ENCODE measurements at regions not wholly inside any gene's neighbourhood (a gene's known extent, or its start where the extent isn't known, plus 50 kb on each side); places are given as distances from the start of the nearest gene placed in this dataset.
"Not testable (repeated sequence)": the region's sequence is repeated elsewhere in the genome, so short reads cannot be mapped to it uniquely, and the experiment has no call there.

DNA sequence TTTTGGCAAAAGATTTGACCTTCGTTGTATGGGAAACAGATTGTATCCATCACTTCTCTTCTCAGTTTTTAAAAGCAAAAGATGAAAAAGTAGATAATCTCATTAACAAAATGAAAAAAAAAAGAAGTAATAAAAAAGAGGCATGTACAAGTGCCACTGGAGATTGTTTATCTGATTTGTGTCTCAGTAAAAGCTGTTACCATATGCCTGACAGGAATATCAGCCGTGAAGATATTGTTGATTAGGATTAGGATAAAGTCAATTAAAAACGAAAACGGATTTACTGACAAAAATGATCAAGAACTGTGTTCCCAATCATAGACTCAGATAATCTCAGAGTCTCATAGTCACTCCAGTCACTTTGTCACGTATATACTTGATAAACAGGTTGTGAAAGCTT, 842.1 kb upstream of the SLC10A2 start:
- Histone ChIP-seq H3K4me3 (no peak overlapping the region), H3K27ac (no peak overlapping the region)

GRCh38 chr13:103903790-103904189, 837.6 kb upstream of the SLC10A2 start:
- Histone ChIP-seq H3K27ac (no peak overlapping the region), H3K4me3 (no peak overlapping the region)

DNA sequence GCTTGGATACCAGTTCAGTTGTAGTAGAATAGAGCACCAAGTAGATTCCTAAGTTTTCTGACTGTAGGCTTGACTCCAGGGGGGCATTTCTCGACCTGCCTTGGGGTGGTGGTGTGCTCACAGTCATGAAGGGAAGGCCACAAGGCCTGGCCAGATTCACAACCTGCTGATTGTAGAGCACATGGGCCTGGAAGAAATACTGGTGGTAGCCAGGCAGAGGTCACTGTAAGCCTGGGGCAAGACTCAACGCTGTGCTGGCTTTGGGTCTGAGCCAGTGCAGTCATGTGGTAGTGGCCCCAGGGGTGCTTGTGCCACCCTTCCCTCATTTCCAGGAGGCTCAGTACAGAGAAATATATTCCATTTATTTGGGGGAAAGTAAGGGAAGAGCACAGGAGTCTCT, 832.3 kb upstream of the SLC10A2 start:
- no peak overlapping the region for H3K4me3 ChIP-seq

GRCh38 chr13:103895835-103896531, 829.8 kb upstream of the SLC10A2 start:
- no peak overlapping the region for H3K4me3 ChIP-seq
- no peak overlapping the region for H3K27ac ChIP-seq

More for the DNA sequence above, 832.3 kb upstream of the SLC10A2 start:
- H3K27ac ChIP-seq = no peak overlapping the region

- H3K4me3 ChIP-seq = no peak overlapping the region
- no peak overlapping the region for H3K27ac ChIP-seq
These were observed 828.4 kb upstream of the SLC10A2 start for GRCh38 chr13:103894626-103895025.

DNA sequence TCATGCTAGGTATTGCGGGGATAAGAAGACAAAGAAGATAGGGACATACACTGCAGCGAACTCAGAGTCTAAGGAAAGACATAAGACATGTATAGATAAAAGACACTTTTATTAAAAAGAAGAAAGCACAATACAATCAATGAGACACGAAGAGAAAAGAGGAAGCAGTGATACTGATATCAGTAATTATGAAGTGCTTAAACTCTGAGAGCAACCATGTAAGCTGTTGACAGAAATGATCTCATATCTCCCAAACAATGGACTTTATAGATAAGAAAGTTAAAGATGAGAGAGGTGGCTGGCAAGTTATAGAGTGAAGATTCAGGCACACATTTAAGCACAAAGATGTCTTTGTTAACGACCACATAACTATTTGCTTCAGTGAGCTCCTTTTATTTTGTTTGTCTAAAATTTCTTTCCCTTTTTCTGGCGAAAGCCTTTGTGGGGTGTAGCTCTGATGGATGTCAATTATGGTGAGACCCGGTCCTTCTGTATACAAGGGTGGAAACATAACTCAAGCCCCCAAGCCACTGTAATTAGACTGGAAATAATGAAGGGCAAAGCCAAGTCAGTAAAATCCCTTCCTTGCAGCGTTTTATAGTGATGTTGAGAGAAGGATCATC, 818.0 kb upstream of the SLC10A2 start:
- Histone ChIP-seq H3K4me3 (no peak overlapping the region), H3K27ac (no peak overlapping the region)

DNA sequence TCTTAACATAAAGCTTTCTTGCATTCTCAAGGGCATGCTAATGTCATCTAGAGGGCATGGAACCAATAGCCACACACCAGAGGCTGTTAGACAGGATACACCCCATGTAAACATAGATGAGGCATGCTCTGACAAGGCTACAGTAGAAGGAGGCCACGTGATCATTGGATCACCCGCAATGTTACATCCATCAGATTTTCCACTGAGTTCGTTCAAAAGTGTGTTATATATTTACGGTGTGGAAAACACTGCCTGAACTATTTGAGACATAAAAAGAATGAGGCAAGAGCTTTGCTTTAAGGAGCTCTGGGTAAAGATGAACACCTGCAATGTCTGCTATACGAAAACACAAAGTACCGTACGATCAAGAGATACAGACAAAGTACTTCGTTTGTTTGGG, 817.5 kb upstream of the SLC10A2 start:
- H3K4me3 ChIP-seq = no peak overlapping the region
- no peak overlapping the region for H3K27ac ChIP-seq

- Histone ChIP-seq H3K4me3 (no peak overlapping the region), H3K27ac (no peak overlapping the region)
These were observed 816.9 kb upstream of the SLC10A2 start for GRCh38 chr13:103883164-103883563.

DNA sequence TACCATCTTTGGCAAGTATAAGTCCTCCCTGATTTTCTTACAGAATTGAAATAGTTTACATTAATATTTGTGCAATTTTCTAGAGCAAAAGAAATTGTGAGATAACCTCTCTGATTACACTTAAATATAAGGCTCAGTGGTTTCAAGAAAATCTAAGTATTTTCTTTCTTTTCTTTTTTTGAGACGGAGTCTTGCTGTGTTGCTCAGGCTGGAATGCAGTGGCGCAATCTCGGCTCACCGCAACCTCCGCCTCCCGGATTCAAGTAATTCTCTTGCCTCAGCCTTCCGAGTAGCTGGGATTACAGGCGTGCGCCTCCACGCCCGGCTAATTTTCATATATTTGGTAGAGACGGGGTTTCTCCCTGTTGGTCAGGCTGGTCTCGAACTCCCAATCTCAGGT, 813.9 kb upstream of the SLC10A2 start:
- H3K4me3 ChIP-seq, H3K27ac ChIP-seq: not testable (repeated sequence)

DNA sequence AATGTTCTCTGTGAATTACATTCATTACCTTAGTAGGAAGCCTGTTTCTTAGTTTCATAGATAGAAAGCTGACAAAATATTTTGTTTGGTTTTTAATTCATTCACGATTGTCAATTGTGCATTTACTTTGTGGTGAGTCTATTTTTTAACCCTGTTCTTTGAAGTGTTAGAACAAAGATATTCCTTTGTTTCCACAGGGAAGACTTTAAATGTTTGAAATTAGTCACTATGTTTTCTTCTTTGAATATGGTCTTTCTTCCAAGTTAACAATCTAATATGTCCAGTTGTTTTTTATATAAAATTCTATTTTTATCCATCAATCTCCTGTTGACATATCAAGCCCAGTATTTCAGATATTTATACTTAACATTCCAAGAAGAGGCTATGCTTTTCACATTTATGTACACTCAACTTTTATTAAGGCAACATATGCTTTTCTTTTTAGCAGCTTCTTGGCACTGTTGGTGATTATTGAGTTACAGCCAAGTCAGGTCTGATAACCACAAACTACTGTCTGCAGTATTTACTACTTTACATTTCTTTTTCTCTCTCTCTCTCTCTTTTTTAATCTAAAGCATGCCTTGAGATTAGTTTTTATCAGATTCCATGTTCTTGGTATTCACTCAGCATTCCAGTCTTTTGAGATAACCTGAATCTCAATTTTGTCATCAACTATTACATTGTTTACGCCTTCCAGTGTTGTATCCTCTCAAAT, 812.8 kb upstream of the SLC10A2 start:
- no peak overlapping the region for H3K27ac ChIP-seq

DNA sequence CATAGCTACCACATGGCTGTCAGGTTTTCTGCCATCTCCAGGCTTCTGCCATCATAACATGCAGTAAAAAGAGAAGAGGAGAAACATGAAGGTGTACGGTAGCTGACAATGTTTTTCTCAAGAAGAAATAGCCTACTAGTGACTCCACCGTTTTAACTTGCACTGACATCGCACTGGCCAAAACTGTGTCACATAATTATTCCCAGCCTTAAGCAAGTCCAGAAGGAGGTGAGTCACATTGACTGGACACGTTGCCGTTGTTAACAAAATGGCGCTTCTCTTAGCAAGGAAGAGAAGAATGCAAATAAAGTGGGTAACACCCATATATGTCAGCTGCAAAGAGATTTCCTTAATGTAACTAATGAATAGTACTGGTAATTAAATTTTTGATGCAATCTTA, 810.4 kb upstream of the SLC10A2 start:
- no peak overlapping the region for H3K4me3 ChIP-seq
- no peak overlapping the region for H3K27ac ChIP-seq

More for the DNA sequence above, 812.8 kb upstream of the SLC10A2 start:
- H3K4me3 ChIP-seq = no peak overlapping the region

DNA sequence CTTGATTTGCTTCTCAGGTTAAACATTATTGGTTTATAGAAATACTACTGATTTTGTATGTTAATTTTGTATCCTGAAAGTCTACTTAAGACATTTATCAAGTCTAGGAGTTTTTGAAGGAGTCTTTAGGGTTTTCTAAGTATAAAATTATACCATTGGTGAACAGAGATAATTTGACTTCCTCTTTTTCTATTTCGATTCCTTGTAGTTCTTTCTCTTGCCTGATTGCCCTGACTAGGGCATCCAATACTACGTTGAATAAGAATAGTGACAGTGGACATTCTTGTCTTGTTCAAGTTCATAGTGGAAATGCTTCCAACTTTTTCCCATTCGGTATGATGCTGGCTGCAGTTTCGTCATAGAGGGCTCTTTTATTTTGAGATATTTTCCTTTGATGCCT, 807.5 kb upstream of the SLC10A2 start:
- no peak overlapping the region for H3K27ac ChIP-seq
- no peak overlapping the region for H3K4me3 ChIP-seq

GRCh38 chr13:103866048-103866447, 799.8 kb upstream of the SLC10A2 start:
- Histone ChIP-seq H3K4me3 (no peak overlapping the region), H3K27ac (no peak overlapping the region)

DNA sequence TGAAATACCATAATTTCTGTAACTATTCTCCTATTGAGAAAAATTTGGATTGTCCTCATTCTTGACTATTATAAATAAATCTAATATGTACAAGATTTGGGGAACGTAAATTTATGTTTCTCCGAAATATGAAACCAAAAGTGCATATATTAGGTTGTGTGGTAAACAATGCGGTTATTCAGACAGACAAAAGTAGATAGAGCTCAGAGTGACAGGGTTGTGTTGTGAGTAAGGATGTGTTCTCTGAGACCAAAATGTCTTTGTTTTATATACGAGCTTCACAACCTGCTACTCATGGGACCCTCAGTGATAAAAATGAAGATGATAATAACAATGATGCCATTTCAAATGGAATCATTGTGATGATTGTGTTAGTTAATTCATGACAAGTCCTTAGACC, 796.3 kb upstream of the SLC10A2 start:
- Histone ChIP-seq H3K27ac (no peak overlapping the region), H3K4me3 (no peak overlapping the region)

DNA sequence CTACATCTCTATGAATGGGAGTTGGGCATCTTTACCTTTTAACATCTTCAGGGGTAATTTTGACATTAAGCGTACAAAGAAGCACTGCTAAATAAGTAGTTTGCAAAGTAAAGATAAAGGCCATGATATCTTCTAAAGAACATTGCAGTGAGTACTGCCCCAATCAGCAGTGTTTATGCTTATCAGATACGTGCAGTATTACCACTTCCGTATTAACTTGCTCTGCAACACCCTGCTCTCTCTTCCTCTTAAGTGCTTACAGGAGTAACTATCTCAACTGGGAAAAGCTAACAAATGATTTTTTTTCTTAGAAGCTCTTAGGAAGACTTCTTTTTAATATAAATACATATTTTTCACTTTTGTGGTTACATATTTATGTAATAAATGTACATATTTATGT, 793.7 kb upstream of the SLC10A2 start:
- Histone ChIP-seq H3K4me3 (no peak overlapping the region), H3K27ac (no peak overlapping the region)

- Histone ChIP-seq H3K27ac (no peak overlapping the region), H3K4me3 (no peak overlapping the region)
These were observed 785.8 kb upstream of the SLC10A2 start for GRCh38 chr13:103852036-103852435.

- H3K4me3 ChIP-seq = no peak overlapping the region
- no peak overlapping the region for H3K27ac ChIP-seq
These were observed 778.3 kb upstream of the SLC10A2 start for GRCh38 chr13:103844471-103844870.

GRCh38 chr13:103839460-103839859, 773.2 kb upstream of the SLC10A2 start:
- Histone ChIP-seq H3K27ac (no peak overlapping the region), H3K4me3 (no peak overlapping the region)

DNA sequence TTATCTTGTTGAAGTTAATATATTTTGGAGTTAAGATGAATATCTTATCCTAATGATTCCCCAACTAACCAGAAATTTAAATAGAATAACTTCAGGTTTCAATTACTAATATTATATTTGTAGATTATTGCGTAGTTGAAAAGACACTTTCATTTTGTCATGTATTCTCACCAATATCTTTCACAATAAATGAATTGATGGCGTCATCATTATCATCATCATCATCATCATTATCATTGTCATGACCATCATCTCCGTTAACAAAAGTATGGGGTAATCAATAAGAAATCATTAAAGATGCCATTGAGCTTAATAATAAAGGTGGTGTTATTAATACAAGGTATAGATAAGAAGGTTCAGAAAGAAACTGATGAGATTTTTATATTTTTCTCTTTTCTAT, 768.8 kb upstream of the SLC10A2 start:
- no peak overlapping the region for H3K4me3 ChIP-seq
- H3K27ac ChIP-seq = no peak overlapping the region

- Histone ChIP-seq H3K27ac (no peak overlapping the region), H3K4me3 (no peak overlapping the region)
These were observed 767.2 kb upstream of the SLC10A2 start for GRCh38 chr13:103833294-103833852.

DNA sequence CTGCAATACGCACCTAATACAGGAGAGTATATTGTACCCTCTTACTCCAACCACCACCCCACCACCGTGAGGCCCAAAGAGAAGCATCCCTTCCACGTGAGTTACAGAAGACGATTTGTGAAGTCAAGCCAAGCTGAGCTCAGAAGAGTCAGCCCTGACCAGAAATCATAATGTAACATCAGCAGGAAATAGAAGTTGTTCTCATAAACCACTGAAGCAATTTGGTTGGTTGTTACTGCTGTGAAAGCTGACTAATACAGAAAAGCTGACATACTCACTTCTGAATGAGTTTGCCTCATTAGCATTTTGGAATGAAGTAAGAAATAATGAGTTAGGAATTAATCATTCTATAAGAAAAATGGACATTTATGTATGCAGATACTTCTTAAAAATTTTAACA, 749.4 kb upstream of the SLC10A2 start:
- no peak overlapping the region for H3K27ac ChIP-seq
- no peak overlapping the region for H3K4me3 ChIP-seq
